ENCODE measurements at regions not wholly inside any gene's neighbourhood (a gene's known extent, or its start where the extent isn't known, plus 50 kb on each side); places are given as distances from the start of the nearest gene placed in this dataset.
"Not testable (repeated sequence)": the region's sequence is repeated elsewhere in the genome, so short reads cannot be mapped to it uniquely, and the experiment has no call there.

GRCh38 chr1:94302497-94302896 is 65.1 kb upstream of the ARHGAP29 start:
- DNase-seq, result no peak

GRCh38 chr1:94301186-94301585 is 63.8 kb upstream of the ARHGAP29 start:
- DNase-seq, result no peak

- no peak for DNase-seq
Measured at GRCh38 chr1:94300731-94301130, 63.3 kb upstream of the ARHGAP29 start.

GRCh38 chr1:94299627-94300553 is 62.5 kb upstream of the ARHGAP29 start:
- DNase-seq, result no peak

- DNase-seq, result no peak
Measured at GRCh38 chr1:94298861-94299260, 61.5 kb upstream of the ARHGAP29 start.

- no peak for DNase-seq
Measured at GRCh38 chr1:94296018-94296417, 58.6 kb upstream of the ARHGAP29 start.

GRCh38 chr1:94292978-94293377 is 55.6 kb upstream of the ARHGAP29 start:
- DNase-seq, result not testable (repeated sequence)

- not testable (repeated sequence) for DNase-seq
Measured at GRCh38 chr1:94289244-94289643, 51.9 kb upstream of the ARHGAP29 start.
